CD8-positive, alpha-beta memory T cell (primary cell): ENCODE measurements at regions not wholly inside any gene's neighbourhood (a gene's known extent, or its start where the extent isn't known, plus 50 kb on each side); places are given as distances from the start of the nearest gene placed in this dataset.
"Not testable (repeated sequence)": the region's sequence is repeated elsewhere in the genome, so short reads cannot be mapped to it uniquely, and the experiment has no call there.

Experiments
- CTCF ChIA-PET: fragments of 350-600 bp; sonication (Branson Sonifier 250); formaldehyde crosslinking; loops from one replicate; lab custom pipeline; 2021; ENCODE audit warnings: antibody characterized with exemption; lab: Charles Lee
- POLR2A ChIA-PET: fragments of 350-600 bp; sonication (Branson Sonifier 250); formaldehyde crosslinking; loops from one replicate; lab custom pipeline; 2021; ENCODE audit warnings: antibody characterized with exemption; lab: Charles Lee
- DNase-seq, 5 donors: peaks; one replicate each; pipeline versions ENCODE4 v3.0.0 to v3.0.0-alpha.2; 2020 to 2022; ENCODE audit warnings: mixed read lengths in 1 of 5
- H3K27ac ChIP-seq: one replicate; pipeline ENCODE4 v1.7.0; 2013; ENCODE audit warnings: low read depth, mild to moderate bottlenecking, low read length, moderate library complexity
- H3K27me3 ChIP-seq: 2 replicates; pipeline ENCODE4 v1.7.0; 2013; ENCODE audit warnings: low read length, mild to moderate bottlenecking; ENCODE audit not compliant: insufficient read depth, poor library complexity, severe bottlenecking
- H3K36me3 ChIP-seq: 2 replicates; pipeline ENCODE4 v1.7.0; 2013; ENCODE audit warnings: mild to moderate bottlenecking, low read length, moderate library complexity; ENCODE audit not compliant: insufficient read depth
- H3K4me1 ChIP-seq: 2 replicates; pipeline ENCODE4 v1.7.0; 2013; ENCODE audit warnings: mild to moderate bottlenecking, low read length, moderate library complexity; ENCODE audit not compliant: insufficient read depth
- H3K4me3 ChIP-seq: 2 replicates; pipeline ENCODE4 v1.7.0; 2013; ENCODE audit warnings: mild to moderate bottlenecking, low read length
- H3K9me3 ChIP-seq: 2 replicates; pipeline ENCODE4 v1.7.0; 2013; ENCODE audit warnings: mild to moderate bottlenecking, low read length
- H3K27ac Mint-ChIP-seq, 8 donors: one replicate each; pipeline ENCODE4 v1.8.0; 2020 to 2021; ENCODE audit warnings: mixed read lengths in 8 of 8, mild to moderate bottlenecking in 6 of 8, inconsistent platforms in 3 of 8, moderate library complexity in 3 of 8
- H3K27me3 Mint-ChIP-seq, 2 donors: one replicate each; pipeline ENCODE4 v1.8.0; 2020 to 2021; ENCODE audit warnings: mixed read lengths in 2 of 2, mild to moderate bottlenecking in 1 of 2, moderate library complexity in 1 of 2
- H3K36me3 Mint-ChIP-seq, 3 donors: one replicate each; pipeline ENCODE4 v1.8.0; 2020 to 2021; ENCODE audit warnings: mixed read lengths in 3 of 3, inconsistent platforms in 1 of 3, mild to moderate bottlenecking in 1 of 3
- H3K4me1 Mint-ChIP-seq, 3 donors: one replicate each; pipeline ENCODE4 v1.8.0; 2020 to 2021; ENCODE audit warnings: mixed read lengths in 3 of 3, inconsistent platforms in 1 of 3, mild to moderate bottlenecking in 1 of 3
- H3K4me3 Mint-ChIP-seq, 7 donors: one replicate each; pipeline ENCODE4 v1.8.0; 2020 to 2021; ENCODE audit warnings: mixed read lengths in 7 of 7, mild to moderate bottlenecking in 6 of 7, moderate library complexity in 4 of 7, inconsistent platforms in 2 of 7
- H3K9me3 Mint-ChIP-seq, 5 donors: one replicate each; pipeline ENCODE4 v1.8.0; 2020 to 2022; ENCODE audit warnings: mixed read lengths in 5 of 5, mild to moderate bottlenecking in 3 of 5, moderate library complexity in 2 of 5, inconsistent platforms in 1 of 5

GRCh38 chrX:34343001-34343400 lies 210.9 kb upstream of the FAM47A start:
- no peaks in the 10 kb centered on the region for H3K27me3 ChIP-seq
- H3K27me3 Mint-ChIP-seq, result no peaks in the 10 kb centered on the region
- ChIA-PET POLR2A (no interaction called here), CTCF (no interaction called here)
- DNase-seq, result no peak
- no peak overlapping the region for H3K4me3 ChIP-seq
- no peak overlapping the region for H3K27ac ChIP-seq
- no peaks in the 10 kb centered on the region for H3K36me3 Mint-ChIP-seq
- no peaks in the 10 kb centered on the region for H3K36me3 ChIP-seq
- peaks cover 5 to 8% (median 5%) of the 10 kb centered on the region in 5 donors for H3K9me3 Mint-ChIP-seq
- H3K4me1 ChIP-seq, result no peaks in the 10 kb centered on the region
- H3K27ac Mint-ChIP-seq, result no peak overlapping the region
- no peaks in the 10 kb centered on the region for H3K4me1 Mint-ChIP-seq
- no peak overlapping the region for H3K4me3 Mint-ChIP-seq
- no peaks in the 10 kb centered on the region for H3K9me3 ChIP-seq

GRCh38 chrX:34341814-34342213 lies 209.7 kb upstream of the FAM47A start:
- H3K36me3 ChIP-seq, result no peaks in the 10 kb centered on the region
- Mint-ChIP-seq H3K27ac (no peak overlapping the region), H3K4me1 (no peaks in the 10 kb centered on the region), H3K36me3 (no peaks in the 10 kb centered on the region), H3K9me3 (peaks cover 4 to 8% (median 5%) of the 10 kb centered on the region in 5 donors), H3K4me3 (no peak overlapping the region), H3K27me3 (no peaks in the 10 kb centered on the region)
- ChIA-PET POLR2A (no interaction called here), CTCF (no interaction called here)
- H3K4me3 ChIP-seq, result no peak overlapping the region
- no peak overlapping the region for H3K27ac ChIP-seq
- H3K27me3 ChIP-seq, result no peaks in the 10 kb centered on the region
- no peaks in the 10 kb centered on the region for H3K4me1 ChIP-seq
- no peaks in the 10 kb centered on the region for H3K9me3 ChIP-seq
- no peak for DNase-seq

GRCh38 chrX:34341258-34341657 lies 209.1 kb upstream of the FAM47A start:
- ChIA-PET POLR2A (no interaction called here), CTCF (no interaction called here)
- DNase-seq, result no peak
- no peaks in the 10 kb centered on the region for H3K36me3 Mint-ChIP-seq
- H3K9me3 ChIP-seq, result no peaks in the 10 kb centered on the region
- no peak overlapping the region for H3K4me3 ChIP-seq
- no peaks in the 10 kb centered on the region for H3K27me3 Mint-ChIP-seq
- no peaks in the 10 kb centered on the region for H3K4me1 Mint-ChIP-seq
- no peak overlapping the region for H3K27ac Mint-ChIP-seq
- peaks cover 2 to 9% (median 5%) of the 10 kb centered on the region in 5 donors for H3K9me3 Mint-ChIP-seq
- H3K27ac ChIP-seq, result no peak overlapping the region
- no peaks in the 10 kb centered on the region for H3K36me3 ChIP-seq
- no peaks in the 10 kb centered on the region for H3K27me3 ChIP-seq
- no peaks in the 10 kb centered on the region for H3K4me1 ChIP-seq
- no peak overlapping the region for H3K4me3 Mint-ChIP-seq

GRCh38 chrX:34338046-34338445 lies 205.9 kb upstream of the FAM47A start:
- H3K4me3 Mint-ChIP-seq, result no peak overlapping the region
- ChIA-PET CTCF (no interaction called here), POLR2A (no interaction called here)

GRCh38 chrX:34335376-34335775 lies 203.3 kb upstream of the FAM47A start:
- H3K9me3 ChIP-seq, H3K27me3 Mint-ChIP-seq, H3K4me1 ChIP-seq, H3K4me3 ChIP-seq, H3K27me3 ChIP-seq, CTCF ChIA-PET, H3K4me1 Mint-ChIP-seq, H3K27ac Mint-ChIP-seq, H3K36me3 Mint-ChIP-seq, H3K4me3 Mint-ChIP-seq, H3K27ac ChIP-seq, H3K36me3 ChIP-seq, DNase-seq, POLR2A ChIA-PET, H3K9me3 Mint-ChIP-seq: not testable (repeated sequence)

More at GRCh38 chrX:34338046-34338445, 205.9 kb upstream of the FAM47A start:
- Histone ChIP-seq H3K4me1 (no peaks in the 10 kb centered on the region), H3K27ac (no peak overlapping the region), H3K4me3 (no peak overlapping the region), H3K36me3 (no peaks in the 10 kb centered on the region), H3K9me3 (no peaks in the 10 kb centered on the region), H3K27me3 (no peaks in the 10 kb centered on the region)
- H3K36me3 Mint-ChIP-seq, result no peaks in the 10 kb centered on the region
- H3K27me3 Mint-ChIP-seq, result no peaks in the 10 kb centered on the region
- H3K27ac Mint-ChIP-seq, result no peak overlapping the region
- H3K9me3 Mint-ChIP-seq, result peaks cover 0 to 6% (median 5%) of the 10 kb centered on the region in 5 donors
- no peaks in the 10 kb centered on the region for H3K4me1 Mint-ChIP-seq
- no peak for DNase-seq

GRCh38 chrX:34332334-34332733 lies 200.2 kb upstream of the FAM47A start:
- Histone ChIP-seq H3K4me3 (no peak overlapping the region), H3K9me3 (no peaks in the 10 kb centered on the region), H3K36me3 (no peaks in the 10 kb centered on the region), H3K27ac (no peak overlapping the region), H3K27me3 (no peaks in the 10 kb centered on the region), H3K4me1 (no peaks in the 10 kb centered on the region)
- Mint-ChIP-seq H3K4me3 (no peak overlapping the region), H3K36me3 (no peaks in the 10 kb centered on the region), H3K27me3 (no peaks in the 10 kb centered on the region), H3K27ac (no peak overlapping the region), H3K9me3 (peaks cover 0 to 6% (median 3%) of the 10 kb centered on the region in 5 donors), H3K4me1 (no peaks in the 10 kb centered on the region)
- DNase-seq, result no peak
- CTCF ChIA-PET, result no interaction called here
- POLR2A ChIA-PET, result no interaction called here

GRCh38 chrX:34325460-34325859 lies 193.3 kb upstream of the FAM47A start:
- Mint-ChIP-seq H3K9me3 (peaks cover 0 to 8% (median 6%) of the 10 kb centered on the region in 5 donors), H3K27me3 (peaks cover 0 to 3% of the 10 kb centered on the region in 2 donors), H3K27ac (no peak overlapping the region), H3K4me3 (no peak overlapping the region), H3K4me1 (no peaks in the 10 kb centered on the region), H3K36me3 (no peaks in the 10 kb centered on the region)
- H3K4me3 ChIP-seq, result no peak overlapping the region
- H3K27ac ChIP-seq, result no peak overlapping the region
- no peaks in the 10 kb centered on the region for H3K4me1 ChIP-seq
- ChIA-PET POLR2A (no interaction called here), CTCF (no interaction called here)
- no peak for DNase-seq
- H3K27me3 ChIP-seq, result no peaks in the 10 kb centered on the region
- H3K9me3 ChIP-seq, result no peaks in the 10 kb centered on the region
- H3K36me3 ChIP-seq, result no peaks in the 10 kb centered on the region

GRCh38 chrX:34320424-34320823 lies 188.3 kb upstream of the FAM47A start:
- H3K4me1 ChIP-seq, H3K9me3 Mint-ChIP-seq, H3K4me3 Mint-ChIP-seq, H3K4me1 Mint-ChIP-seq, H3K27me3 Mint-ChIP-seq, H3K9me3 ChIP-seq, H3K27ac ChIP-seq, H3K4me3 ChIP-seq, POLR2A ChIA-PET, DNase-seq, H3K36me3 ChIP-seq, H3K36me3 Mint-ChIP-seq, H3K27me3 ChIP-seq, H3K27ac Mint-ChIP-seq, CTCF ChIA-PET: not testable (repeated sequence)

GRCh38 chrX:34300871-34301270 lies 168.8 kb upstream of the FAM47A start:
- Mint-ChIP-seq H3K4me1 (no peaks in the 10 kb centered on the region), H3K9me3 (peaks cover 0 to 12% (median 0%) of the 10 kb centered on the region in 5 donors), H3K27ac (no peak overlapping the region), H3K36me3 (no peaks in the 10 kb centered on the region), H3K27me3 (peaks cover 0 to 3% of the 10 kb centered on the region in 2 donors), H3K4me3 (no peak overlapping the region)
- CTCF ChIA-PET, result no interaction called here
- DNase-seq, result no peak
- H3K4me1 ChIP-seq, result no peaks in the 10 kb centered on the region
- no peaks in the 10 kb centered on the region for H3K9me3 ChIP-seq
- no peaks in the 10 kb centered on the region for H3K27me3 ChIP-seq
- H3K4me3 ChIP-seq, result no peak overlapping the region
- H3K27ac ChIP-seq, result no peak overlapping the region
- POLR2A ChIA-PET, result no interaction called here
- no peaks in the 10 kb centered on the region for H3K36me3 ChIP-seq
